HCT116 (cell line): ENCODE measurements at regions not wholly inside any gene's neighbourhood (a gene's known extent, or its start where the extent isn't known, plus 50 kb on each side); places are given as distances from the start of the nearest gene placed in this dataset.
A peak's percentile ranks its signal among the peaks of the same experiment; 100 is the strongest.

ENCODE experiments used
- ATAC-seq: fragments of 200-7000 bp; cut with Tn5 transposase; 2 replicates; pipeline ENCODE4 v1.9.1; 2020; ENCODE audit warnings: mild to moderate bottlenecking, moderate library complexity
- BruUV-seq: library from RNA; stranded (reverse); fragments of 400-500 nt; replicated peaks from 2 replicates; lab custom pipeline; 2021; lab: Mats Ljungman, UMichigan
- CTCF ChIA-PET: fragments of 300-600 bp; sonication (Branson Sonifier 250); formaldehyde crosslinking; loops from one replicate; lab custom pipeline; 2021; ENCODE audit warnings: antibody characterized with exemption; lab: Charles Lee
- POLR2A ChIA-PET: fragments of 300-600, 350-600 bp; sonication (Branson Sonifier 250); formaldehyde crosslinking; loops from one replicate; lab custom pipeline; 2021; ENCODE audit warnings: antibody characterized with exemption; lab: Charles Lee
- RAD21 ChIA-PET, 2 experiments: fragments of 300-600 bp; sonication (Branson Sonifier 250); formaldehyde crosslinking; loops; one replicate each; lab custom pipeline; 2023; ENCODE audit warnings: low total read pairs in 2 of 2; ENCODE audit not compliant: uncharacterized antibody in 2 of 2, unreplicated experiment in 2 of 2, low non-redundant PET in 1 of 2; lab: Charles Lee
- DNase-seq: peaks from one replicate; pipeline ENCODE4 v3.0.0-alpha.2; 2010; ENCODE audit warnings: low read depth, low spot score
- H2AFZ ChIP-seq: fragments of 200-600 bp; shearing (Covaris generic), sonication (generic); 2 replicates; pipeline ENCODE4 v1.6.1; 2017; ENCODE audit warnings: low read depth, mixed run types, mixed read lengths, antibody characterized with exemption, low read length; ENCODE audit not compliant: poor library complexity, severe bottlenecking
- H3K27ac ChIP-seq: 2 replicates; pipeline ENCODE4 v1.5.1; 2012; ENCODE audit warnings: low read depth, low read length
- H3K27me3 ChIP-seq: fragments of 200-600 bp; sonication (generic); 2 replicates; pipeline ENCODE4 v1.6.1; 2016; ENCODE audit warnings: mixed run types, low read length, mixed read lengths; ENCODE audit not compliant: insufficient read depth
- H3K36me3 ChIP-seq, 2 experiments: fragments of 200-500 bp in 1 of 2; fragments of 200-600 bp in 1 of 2; sonication (Bioruptor generic) in 1 of 2; sonication (generic) in 1 of 2; 2 replicates each; pipeline versions ENCODE4 v1.5.1 to v1.6.1; 2014 to 2016; ENCODE audit warnings: low read length in 2 of 2, inconsistent platforms in 1 of 2, mixed read lengths in 1 of 2, mixed run types in 1 of 2; ENCODE audit not compliant: insufficient read depth in 2 of 2, control insufficient read depth in 1 of 2
- H3K4me1 ChIP-seq, 2 experiments: fragments of 200-600 bp in 1 of 2; sonication (generic) in 1 of 2; 2 replicates each; pipeline versions ENCODE4 v1.5.1 to v1.6.1; 2012 to 2017; ENCODE audit warnings: low read length in 2 of 2, inconsistent platforms in 1 of 2, mild to moderate bottlenecking in 1 of 2, mixed read lengths in 1 of 2, mixed run types in 1 of 2, moderate library complexity in 1 of 2; ENCODE audit not compliant: insufficient read depth in 2 of 2, control insufficient read depth in 1 of 2
- H3K4me2 ChIP-seq: fragments of 200-600 bp; sonication (generic); 2 replicates; pipeline ENCODE4 v1.6.1; 2017; ENCODE audit warnings: mixed run types, low read length, mixed read lengths
- H3K4me3 ChIP-seq, 2 experiments: fragments of 200-600 bp in 1 of 2; sonication (generic) in 1 of 2; replicated peaks in 1 of 2; 2 replicates each; pipeline ENCODE4 v1.5.1; 2011 to 2016; ENCODE audit warnings: low read length in 2 of 2, control low read depth in 1 of 2, low read depth in 1 of 2, mild to moderate bottlenecking in 1 of 2, mixed read lengths in 1 of 2, mixed run types in 1 of 2
- H3K79me2 ChIP-seq: fragments of 200-600 bp; sonication (generic); 2 replicates; pipeline ENCODE4 v1.6.1; 2017; ENCODE audit warnings: mild to moderate bottlenecking, mixed run types, low read length, moderate library complexity, mixed read lengths; ENCODE audit not compliant: insufficient read depth
- H3K9ac ChIP-seq: fragments of 200-600 bp; sonication (generic); 2 replicates; pipeline ENCODE4 v1.6.1; 2016; ENCODE audit warnings: low read length, mixed read lengths
- H3K9me2 ChIP-seq: fragments of 200-600 bp; sonication (generic), shearing (Covaris generic); 2 replicates; pipeline ENCODE4 v1.6.1; 2017; ENCODE audit warnings: mixed run types, mild to moderate bottlenecking, moderate library complexity; ENCODE audit not compliant: insufficient read depth
- H3K9me3 ChIP-seq, 2 experiments: fragments of 200-500 bp in 1 of 2; fragments of 200-600 bp in 1 of 2; sonication (Bioruptor generic) in 1 of 2; sonication (generic) in 1 of 2; 2 replicates each; pipeline ENCODE4 v1.6.1; 2014 to 2017; ENCODE audit warnings: low read length in 2 of 2, mixed read lengths in 2 of 2, inconsistent platforms in 1 of 2, low read depth in 1 of 2, mild to moderate bottlenecking in 1 of 2, mixed run types in 1 of 2, moderate library complexity in 1 of 2; ENCODE audit not compliant: control insufficient read depth in 1 of 2, insufficient read depth in 1 of 2
- H4K20me1 ChIP-seq: fragments of 200-600 bp; sonication (generic), shearing (Covaris generic); 2 replicates; pipeline ENCODE4 v1.6.1; 2017; ENCODE audit warnings: mixed run types, mild to moderate bottlenecking, moderate library complexity; ENCODE audit not compliant: insufficient read depth
- CBX3 ChIP-seq: IDR thresholded peaks from 2 replicates; pipeline ENCODE4 v1.6.1; 2012; ENCODE audit warnings: low read depth
- CEBPB ChIP-seq: IDR thresholded peaks from 2 replicates; pipeline ENCODE4 v1.6.1; 2012; ENCODE audit warnings: low read depth
- ELF1 ChIP-seq: IDR thresholded peaks from 2 replicates; pipeline ENCODE4 v1.6.1; 2012; ENCODE audit warnings: low read depth, borderline replicate concordance
- FOSL1 ChIP-seq: IDR thresholded peaks from 2 replicates; pipeline ENCODE4 v1.6.1; 2012; ENCODE audit warnings: low read depth
- POLR2AphosphoS5 ChIP-seq: IDR thresholded peaks from 2 replicates; pipeline ENCODE4 v1.6.1; 2011; ENCODE audit warnings: mild to moderate bottlenecking, low read depth, low read length, moderate library complexity
- RAD21 ChIP-seq: IDR thresholded peaks from 2 replicates; pipeline ENCODE4 v1.6.1; 2012; ENCODE audit warnings: low read depth, mild to moderate bottlenecking
- SIN3A ChIP-seq: IDR thresholded peaks from 2 replicates; pipeline ENCODE4 v1.6.1; 2012; ENCODE audit warnings: low read depth
- SRF ChIP-seq: IDR thresholded peaks from 2 replicates; pipeline ENCODE4 v1.6.1; 2012; ENCODE audit warnings: low read depth
- YY1 ChIP-seq: IDR thresholded peaks from 2 replicates; pipeline ENCODE4 v1.6.1; 2011; ENCODE audit warnings: low read length, low read depth, moderate library complexity, mild to moderate bottlenecking; ENCODE audit not compliant: insufficient replicate concordance; ENCODE audit errors: extremely low read depth
- ZFX ChIP-seq: fragments of 450-650 bp; IDR thresholded peaks from 2 replicates; pipeline ENCODE4 v1.6.1; 2017
- ZNF274 ChIP-seq: fragments of 200-500 bp; sonication (Bioruptor generic); IDR thresholded peaks from 2 replicates; pipeline ENCODE4 v1.6.1; 2014; ENCODE audit warnings: mild to moderate bottlenecking, low read depth, low read length, inconsistent platforms
- intact Hi-C: fragments of 100-400 bp; cut with micrococcal nuclease; formaldehyde crosslinking; loops from 2 replicates; pipeline ENCODE4 v1.10.0; 2022
- TF ChIP-seq, protein P1 (sequence below): IDR thresholded peaks from 2 replicates; pipeline ENCODE4 v1.6.1; 2012
- TF ChIP-seq, protein P2 (sequence below): IDR thresholded peaks from 2 replicates; pipeline ENCODE4 v1.6.1; 2012; ENCODE audit warnings: low read depth
- TF ChIP-seq, protein P3 (sequence below), 3 experiments: fragments of 200-600 bp in 1 of 3; sonication (generic) in 1 of 3; IDR thresholded peaks in 2 of 3; conservative IDR thresholded peaks in 1 of 3; 2 replicates each; pipeline ENCODE4 v1.5.1; 2012 to 2017; ENCODE audit warnings: low read depth in 2 of 3, low read length in 2 of 3, antibody characterized with exemption in 1 of 3, borderline replicate concordance in 1 of 3, control low read depth in 1 of 3, mild to moderate bottlenecking in 1 of 3, mixed read lengths in 1 of 3, mixed run types in 1 of 3, moderate library complexity in 1 of 3; ENCODE audit not compliant: insufficient read depth in 1 of 3

DNA sequence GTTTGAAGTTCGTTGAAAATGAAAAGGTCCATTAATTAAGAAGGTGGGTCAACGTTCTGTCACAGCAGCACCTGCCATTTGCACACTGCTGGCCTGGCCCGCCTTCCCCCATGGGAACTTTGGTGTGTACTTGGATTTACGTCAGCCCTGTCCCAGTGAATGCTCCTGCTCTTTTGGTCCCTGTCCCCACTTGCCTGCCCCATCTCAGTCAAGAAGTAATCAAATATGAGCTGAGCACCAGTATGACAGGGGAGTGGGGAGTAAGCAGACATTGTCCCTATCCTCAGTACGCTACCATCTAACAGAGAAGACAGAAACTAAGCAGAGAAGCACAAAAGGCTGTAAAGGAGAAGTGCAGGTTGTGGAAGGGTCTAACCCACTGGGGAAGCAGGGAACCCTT is 65.1 kb downstream of the SLC4A3 start:
- ATAC-seq (no peak), DNase-seq (no peak)
- peak overlapping the region; percentile 98 for H3K27ac ChIP-seq
- peaks cover 89% of the 10 kb centered on the region for H3K79me2 ChIP-seq
- no peaks in the 10 kb centered on the region for H4K20me1 ChIP-seq
- ChIA-PET CTCF (no interaction called here), POLR2A (no interaction called here), RAD21 (no interaction called here)
- no peaks in the 10 kb centered on the region for H3K9me2 ChIP-seq
- H3K36me3 ChIP-seq: peaks cover 0 to 48% of the 10 kb centered on the region in 2 experiments; a peak in 2 of 4 replicates
- peak overlapping the region; percentile 80; the same call in 1 of the 2 replicates for H3K4me2 ChIP-seq
- H3K9me3 ChIP-seq: no peaks in the 10 kb centered on the region; a peak in 1 of 4 replicates
- H3K9ac ChIP-seq: no peak overlapping the region
- no peak overlapping the region for H3K4me3 ChIP-seq
- no peak overlapping the region for H2AFZ ChIP-seq
- intact Hi-C loops: no loop called here
- no TSS peak for BruUV-seq
- peaks cover 72 to 99% of the 10 kb centered on the region in 2 experiments for H3K4me1 ChIP-seq
- H3K27me3 ChIP-seq: no peaks in the 10 kb centered on the region
- no peak for TF ChIP-seq SRF
- TF ChIP-seq ZNF274: no peak
- no peak for TF ChIP-seq CBX3
- TF ChIP-seq RAD21: no peak
- TF ChIP-seq, protein P1, sequence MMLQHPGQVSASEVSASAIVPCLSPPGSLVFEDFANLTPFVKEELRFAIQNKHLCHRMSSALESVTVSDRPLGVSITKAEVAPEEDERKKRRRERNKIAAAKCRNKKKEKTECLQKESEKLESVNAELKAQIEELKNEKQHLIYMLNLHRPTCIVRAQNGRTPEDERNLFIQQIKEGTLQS: no peak
- TF ChIP-seq ELF1: no peak
- TF ChIP-seq SIN3A: no peak
- no peak for TF ChIP-seq YY1
- TF ChIP-seq ZFX: no peak
- TF ChIP-seq POLR2AphosphoS5: no peak
- no peak for TF ChIP-seq FOSL1
- TF ChIP-seq, protein P2, sequence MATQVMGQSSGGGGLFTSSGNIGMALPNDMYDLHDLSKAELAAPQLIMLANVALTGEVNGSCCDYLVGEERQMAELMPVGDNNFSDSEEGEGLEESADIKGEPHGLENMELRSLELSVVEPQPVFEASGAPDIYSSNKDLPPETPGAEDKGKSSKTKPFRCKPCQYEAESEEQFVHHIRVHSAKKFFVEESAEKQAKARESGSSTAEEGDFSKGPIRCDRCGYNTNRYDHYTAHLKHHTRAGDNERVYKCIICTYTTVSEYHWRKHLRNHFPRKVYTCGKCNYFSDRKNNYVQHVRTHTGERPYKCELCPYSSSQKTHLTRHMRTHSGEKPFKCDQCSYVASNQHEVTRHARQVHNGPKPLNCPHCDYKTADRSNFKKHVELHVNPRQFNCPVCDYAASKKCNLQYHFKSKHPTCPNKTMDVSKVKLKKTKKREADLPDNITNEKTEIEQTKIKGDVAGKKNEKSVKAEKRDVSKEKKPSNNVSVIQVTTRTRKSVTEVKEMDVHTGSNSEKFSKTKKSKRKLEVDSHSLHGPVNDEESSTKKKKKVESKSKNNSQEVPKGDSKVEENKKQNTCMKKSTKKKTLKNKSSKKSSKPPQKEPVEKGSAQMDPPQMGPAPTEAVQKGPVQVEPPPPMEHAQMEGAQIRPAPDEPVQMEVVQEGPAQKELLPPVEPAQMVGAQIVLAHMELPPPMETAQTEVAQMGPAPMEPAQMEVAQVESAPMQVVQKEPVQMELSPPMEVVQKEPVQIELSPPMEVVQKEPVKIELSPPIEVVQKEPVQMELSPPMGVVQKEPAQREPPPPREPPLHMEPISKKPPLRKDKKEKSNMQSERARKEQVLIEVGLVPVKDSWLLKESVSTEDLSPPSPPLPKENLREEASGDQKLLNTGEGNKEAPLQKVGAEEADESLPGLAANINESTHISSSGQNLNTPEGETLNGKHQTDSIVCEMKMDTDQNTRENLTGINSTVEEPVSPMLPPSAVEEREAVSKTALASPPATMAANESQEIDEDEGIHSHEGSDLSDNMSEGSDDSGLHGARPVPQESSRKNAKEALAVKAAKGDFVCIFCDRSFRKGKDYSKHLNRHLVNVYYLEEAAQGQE: no peak
- TF ChIP-seq, protein P3, sequence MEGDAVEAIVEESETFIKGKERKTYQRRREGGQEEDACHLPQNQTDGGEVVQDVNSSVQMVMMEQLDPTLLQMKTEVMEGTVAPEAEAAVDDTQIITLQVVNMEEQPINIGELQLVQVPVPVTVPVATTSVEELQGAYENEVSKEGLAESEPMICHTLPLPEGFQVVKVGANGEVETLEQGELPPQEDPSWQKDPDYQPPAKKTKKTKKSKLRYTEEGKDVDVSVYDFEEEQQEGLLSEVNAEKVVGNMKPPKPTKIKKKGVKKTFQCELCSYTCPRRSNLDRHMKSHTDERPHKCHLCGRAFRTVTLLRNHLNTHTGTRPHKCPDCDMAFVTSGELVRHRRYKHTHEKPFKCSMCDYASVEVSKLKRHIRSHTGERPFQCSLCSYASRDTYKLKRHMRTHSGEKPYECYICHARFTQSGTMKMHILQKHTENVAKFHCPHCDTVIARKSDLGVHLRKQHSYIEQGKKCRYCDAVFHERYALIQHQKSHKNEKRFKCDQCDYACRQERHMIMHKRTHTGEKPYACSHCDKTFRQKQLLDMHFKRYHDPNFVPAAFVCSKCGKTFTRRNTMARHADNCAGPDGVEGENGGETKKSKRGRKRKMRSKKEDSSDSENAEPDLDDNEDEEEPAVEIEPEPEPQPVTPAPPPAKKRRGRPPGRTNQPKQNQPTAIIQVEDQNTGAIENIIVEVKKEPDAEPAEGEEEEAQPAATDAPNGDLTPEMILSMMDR (IDR thresholded peaks at IDR 0.05 in 2 of 3, conservative IDR thresholded peaks at IDR 0.05 in 1 of 3; ENCODE audit: borderline replicate concordance in 1 of 3, insufficient read depth in 1 of 3, low read depth in 2 of 3, low read length in 2 of 3): no peak
- no peak for TF ChIP-seq CEBPB
- TF ChIP-seq, all 23 proteins: peak for 0
